NCI-H82 (cell line): ENCODE measurements at regions not wholly inside any gene's neighbourhood (a gene's known extent, or its start where the extent isn't known, plus 50 kb on each side); places are given as distances from the start of the nearest gene placed in this dataset.

Source experiments
- DNase-seq: peaks from one replicate; lab custom pipeline; 2025; lab: John Stamatoyannopoulos, UW

GRCh38 chr3:5304789-5305683, 117.5 kb downstream of the EDEM1 start:
- DNase-seq, result peak; percentile 63

DNA sequence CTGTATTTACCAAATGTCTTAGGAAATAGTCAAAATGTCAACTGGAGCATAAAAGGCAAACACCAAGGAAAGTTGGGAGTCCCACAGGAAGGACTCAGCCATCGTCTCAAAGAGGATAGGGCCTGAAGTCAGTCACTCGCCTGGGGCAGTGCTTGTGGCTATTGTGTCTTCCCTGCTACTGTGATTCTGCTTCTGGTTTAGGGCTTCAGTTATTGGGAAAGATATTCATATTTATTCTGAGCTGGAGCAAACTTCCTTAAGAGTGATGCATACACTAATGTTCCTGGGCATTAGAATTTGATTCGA, 118.1 kb downstream of the EDEM1 start:
- no peak for DNase-seq

DNA sequence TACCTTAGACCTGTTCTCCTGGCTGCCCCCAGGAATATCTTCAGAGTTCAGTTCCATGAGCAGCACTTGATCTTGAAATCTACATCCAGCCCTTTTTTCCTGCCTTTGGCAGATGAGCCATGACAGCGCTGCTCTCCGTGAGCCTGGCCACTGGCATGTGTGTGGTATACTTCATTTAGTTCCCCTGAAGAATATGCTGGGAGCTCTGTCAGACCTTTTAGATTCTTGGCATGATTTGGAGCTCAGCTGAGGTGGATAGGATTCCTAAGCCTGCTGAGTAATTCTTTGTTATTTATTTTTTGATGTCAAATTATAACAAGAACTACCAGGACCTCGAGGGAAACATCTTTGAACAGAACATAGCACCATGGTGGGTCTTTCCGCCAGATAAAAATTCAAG, 121.7 kb downstream of the EDEM1 start:
- no peak for DNase-seq

DNA sequence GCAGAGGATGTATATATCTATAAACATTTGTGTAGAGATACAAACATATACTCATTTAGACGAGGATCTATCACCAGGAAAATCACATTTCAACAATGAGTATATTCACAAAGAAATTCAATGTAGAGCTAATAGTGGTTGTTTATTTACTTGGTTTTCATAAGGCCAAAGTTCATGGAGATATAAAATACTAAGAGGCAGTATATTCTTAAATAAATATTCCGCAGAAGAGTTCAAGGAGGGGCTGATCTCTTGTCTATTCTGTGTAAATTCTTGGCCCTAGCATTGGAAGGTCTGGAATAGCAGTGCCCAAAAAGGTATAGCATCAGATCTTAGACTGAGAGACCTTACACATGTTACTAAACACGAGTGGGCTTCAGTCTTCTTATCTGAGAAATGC, 122.1 kb downstream of the EDEM1 start:
- DNase-seq, result no peak

DNA sequence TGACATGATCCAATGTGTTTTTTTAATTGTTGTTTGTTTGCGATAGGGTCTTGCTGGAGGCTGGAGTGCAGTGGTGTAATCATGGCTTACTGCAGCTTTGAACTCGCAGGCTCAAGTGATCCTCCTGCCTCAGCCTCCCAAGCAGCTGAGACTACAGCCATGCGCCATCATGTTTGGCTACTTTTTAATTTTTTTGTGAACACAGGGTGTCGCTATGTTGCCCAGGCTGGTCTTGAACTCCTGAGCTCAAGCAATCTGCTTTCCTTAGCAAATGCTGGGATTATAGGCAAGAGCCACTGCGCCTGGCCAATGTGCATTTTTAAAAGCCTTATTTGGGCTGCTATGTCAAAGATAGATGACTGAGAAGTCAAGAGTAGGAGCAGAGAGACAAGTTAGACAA, 123.0 kb downstream of the EDEM1 start:
- DNase-seq, result no peak

DNA sequence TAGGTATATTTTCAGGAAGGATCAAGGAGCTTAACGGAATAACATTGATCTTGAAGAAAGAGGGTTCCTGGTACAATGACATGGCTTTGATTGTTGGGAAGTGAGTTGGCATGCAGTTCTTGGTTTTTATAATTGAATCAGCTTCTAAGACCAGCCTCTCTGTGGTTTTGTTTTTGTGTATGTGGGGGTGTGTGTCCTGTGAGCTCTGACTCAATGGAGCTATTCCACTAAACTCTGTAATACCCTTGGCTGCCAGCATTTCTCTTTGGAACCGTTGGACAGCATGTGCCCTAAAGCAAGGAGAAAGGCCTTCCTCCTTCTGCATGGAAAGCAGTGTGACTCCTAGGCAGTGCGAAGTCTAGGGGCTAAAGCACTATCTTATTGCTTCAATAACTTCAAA, 124.8 kb downstream of the EDEM1 start:
- DNase-seq, result no peak

DNA sequence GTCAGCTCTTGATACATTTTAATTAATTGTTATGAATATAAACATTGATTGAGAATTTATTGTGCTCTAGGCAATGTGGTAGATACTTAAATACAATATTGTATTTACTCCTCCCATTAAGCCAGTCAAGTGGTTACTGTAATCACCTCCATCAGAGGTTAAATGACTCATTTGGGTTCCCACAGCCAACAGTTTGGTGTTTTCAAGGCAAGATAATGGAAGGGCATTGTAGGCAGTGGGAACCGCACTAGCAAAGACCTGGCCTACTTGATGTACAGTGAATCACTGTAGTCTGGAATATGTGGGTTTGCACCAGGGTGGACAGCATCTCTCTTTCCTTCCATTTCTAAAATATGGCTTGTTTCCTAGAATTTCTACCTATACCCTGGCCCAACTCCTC, 127.4 kb downstream of the EDEM1 start:
- DNase-seq, result no peak

GRCh38 chr3:5317557-5317956, 130.1 kb downstream of the EDEM1 start:
- no peak for DNase-seq

DNA sequence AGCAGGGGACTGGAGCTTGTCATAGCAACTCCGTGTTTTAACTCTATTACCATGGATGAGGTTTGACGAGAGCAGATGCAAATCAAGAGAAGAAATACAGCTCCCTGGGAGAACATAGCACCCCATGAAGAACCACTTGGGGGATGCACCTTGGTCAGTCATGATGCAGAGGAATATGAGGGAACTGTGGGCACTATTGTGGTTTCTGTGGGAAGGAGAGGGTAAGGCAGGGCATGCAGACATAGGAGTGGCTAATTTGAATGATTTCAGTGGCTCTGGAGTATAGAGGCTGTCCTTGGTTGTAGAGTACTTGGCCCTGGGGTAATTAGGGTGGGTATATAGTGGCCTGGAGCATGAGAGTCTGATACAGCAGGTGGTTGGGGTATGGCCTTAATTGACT, 131.9 kb downstream of the EDEM1 start:
- no peak for DNase-seq

- DNase-seq, result no peak
These were observed 134.3 kb downstream of the EDEM1 start for GRCh38 chr3:5321666-5322340.

- no peak for DNase-seq
These were observed 137.3 kb downstream of the EDEM1 start for GRCh38 chr3:5324780-5325179.

GRCh38 chr3:5330152-5330810, 142.8 kb downstream of the EDEM1 start:
- DNase-seq, result no peak

DNA sequence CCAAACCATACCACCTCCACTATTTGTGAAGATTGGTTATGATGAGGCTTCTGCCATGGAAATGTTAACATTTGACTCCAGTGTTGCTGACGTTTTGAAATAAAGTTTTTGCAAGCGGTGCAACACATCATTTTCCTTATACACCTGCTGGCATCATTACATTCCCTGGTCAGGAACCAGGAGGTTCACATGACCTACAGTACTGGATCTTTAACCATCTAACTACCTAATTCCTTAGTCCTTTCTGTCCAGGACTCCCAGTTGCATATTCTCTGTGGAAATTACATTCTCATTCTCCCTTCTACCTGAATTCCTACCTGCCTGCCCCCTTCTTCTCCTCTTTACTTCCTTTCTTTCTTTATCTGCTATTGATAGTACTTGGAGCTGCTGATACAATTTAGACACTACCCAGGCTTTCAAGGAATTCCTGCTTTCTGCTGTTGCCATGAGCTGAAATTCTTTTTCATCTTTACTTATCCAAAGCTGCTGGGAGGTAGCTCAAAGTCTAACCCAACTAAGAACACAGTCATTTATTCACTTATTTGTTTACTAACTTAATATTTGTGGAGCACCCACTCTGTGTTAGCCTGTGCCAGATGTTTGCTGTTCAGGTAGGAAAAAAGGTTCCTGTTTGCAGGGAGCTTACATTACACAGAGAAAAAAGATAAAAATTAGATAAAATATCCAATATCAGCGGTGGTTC, 144.2 kb downstream of the EDEM1 start:
- DNase-seq, result no peak

GRCh38 chr3:5332270-5332956, 144.9 kb downstream of the EDEM1 start:
- DNase-seq, result no peak

GRCh38 chr3:5339967-5340535, 152.5 kb downstream of the EDEM1 start:
- DNase-seq, result peak; percentile 1

DNA sequence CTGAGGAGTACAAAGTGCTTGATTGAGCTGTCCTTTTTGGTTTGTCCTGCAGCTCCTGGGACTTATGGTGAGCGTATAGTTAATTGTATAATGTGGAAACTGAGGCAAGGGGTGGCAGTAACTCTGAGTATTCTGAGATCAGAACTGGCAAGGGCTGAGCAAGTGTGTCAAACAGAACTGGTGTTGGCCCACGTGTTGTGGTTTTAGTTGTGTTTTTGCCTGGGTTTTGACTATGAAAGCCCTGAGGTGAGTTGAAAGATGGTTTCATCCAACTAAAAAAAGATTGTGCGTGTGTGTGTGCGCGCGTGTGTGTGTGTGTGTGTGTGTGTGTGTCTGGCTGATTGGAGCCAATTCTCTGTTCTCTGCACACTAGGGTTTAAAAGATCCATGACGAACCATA, 154.1 kb downstream of the EDEM1 start:
- DNase-seq, result no peak

DNA sequence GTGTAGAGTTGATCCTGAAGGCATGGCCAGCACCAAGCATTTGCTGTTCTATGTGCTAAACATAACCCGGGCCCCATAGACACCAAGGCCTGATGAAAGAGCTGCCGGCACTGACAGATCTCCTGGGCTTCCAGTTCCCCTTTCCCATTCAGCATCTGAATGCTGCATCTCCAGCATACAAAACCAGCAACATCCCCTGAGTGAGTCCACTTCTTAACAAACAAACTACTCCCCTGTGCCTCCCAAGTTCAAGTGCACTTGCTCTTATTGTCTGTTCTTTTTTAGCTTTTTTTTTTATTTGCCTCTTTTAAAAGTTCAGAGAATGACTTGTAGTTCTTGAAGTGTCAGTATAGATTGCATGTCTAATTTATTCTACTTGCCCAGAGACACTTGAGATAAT, 156.0 kb downstream of the EDEM1 start:
- no peak for DNase-seq

GRCh38 chr3:5344707-5345106, 157.2 kb downstream of the EDEM1 start:
- DNase-seq, result no peak

GRCh38 chr3:5347486-5347885, 160.0 kb downstream of the EDEM1 start:
- no peak for DNase-seq

DNA sequence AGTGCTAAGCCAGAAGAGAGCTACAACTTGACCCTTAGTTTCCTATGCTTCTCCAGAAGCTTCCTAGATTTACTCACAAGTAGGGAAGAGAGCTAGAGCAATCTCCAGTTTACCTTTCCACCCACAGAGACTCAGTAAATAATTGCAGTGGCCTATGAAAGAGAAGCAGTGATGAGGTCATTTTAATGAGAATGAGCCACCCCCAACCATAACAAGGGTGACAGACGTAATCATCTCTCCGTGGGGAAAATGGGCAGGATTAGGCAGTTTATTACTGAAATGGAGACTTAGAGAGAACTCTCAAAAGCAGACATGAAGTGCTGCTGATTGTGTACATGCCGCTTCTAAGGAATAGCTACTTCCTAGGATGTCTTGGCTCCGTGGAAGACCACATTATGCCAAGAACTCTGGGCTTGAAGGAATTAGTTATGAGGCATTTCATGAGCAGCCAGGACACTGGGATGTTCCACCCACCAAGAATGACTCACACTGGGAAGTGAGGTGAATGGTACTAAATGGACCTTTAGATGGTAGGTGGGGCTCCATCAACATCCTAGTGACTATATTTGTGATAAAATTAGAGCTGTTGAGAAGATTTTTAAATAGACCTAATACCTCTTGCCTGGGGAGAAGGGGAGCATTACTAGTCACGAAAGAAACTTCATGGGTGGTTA, 160.9 kb downstream of the EDEM1 start:
- DNase-seq, result no peak

DNA sequence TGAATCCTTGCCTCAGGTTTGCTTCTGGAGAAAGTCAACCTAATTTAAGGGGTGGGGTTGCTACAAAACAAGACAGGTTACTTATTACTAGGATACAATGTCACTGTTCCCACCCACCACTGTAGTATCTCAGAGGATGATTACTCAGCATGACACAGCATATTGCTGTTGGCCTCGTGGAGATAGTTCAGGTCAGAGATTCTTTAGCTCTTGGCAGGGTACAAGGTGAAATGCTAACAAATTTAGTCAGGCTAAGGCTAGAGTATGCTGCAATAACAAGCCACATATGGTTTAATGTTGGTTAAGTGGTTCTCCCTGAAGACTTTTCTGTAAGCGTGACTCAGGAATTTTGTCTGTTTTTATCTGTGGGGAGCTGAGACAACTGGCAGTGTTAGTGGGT, 161.8 kb downstream of the EDEM1 start:
- no peak for DNase-seq
